ENCODE measurements at regions not wholly inside any gene's neighbourhood (a gene's known extent, or its start where the extent isn't known, plus 50 kb on each side); places are given as distances from the start of the nearest gene placed in this dataset.

DNA sequence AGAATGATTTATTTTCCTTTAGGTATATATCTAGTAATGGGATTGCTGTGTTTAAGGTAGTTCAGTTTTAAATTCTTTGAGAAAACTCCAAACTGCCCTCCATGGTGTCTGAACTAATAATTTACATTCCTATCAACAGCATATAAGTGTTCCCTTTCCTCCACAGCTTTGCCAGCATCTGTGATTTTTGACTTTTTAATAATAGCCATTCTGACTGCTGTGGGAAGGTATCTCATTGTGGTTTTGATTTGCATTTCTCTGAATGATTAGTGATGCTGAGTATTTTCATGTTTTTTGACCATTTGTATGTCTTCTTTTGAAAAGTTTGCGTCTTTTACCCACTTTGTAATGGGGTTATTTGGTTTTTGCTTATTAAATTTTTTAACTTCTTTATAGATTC is 571.6 kb upstream of the CCDC54 start:
- TF ChIP-seq, protein P1, sequence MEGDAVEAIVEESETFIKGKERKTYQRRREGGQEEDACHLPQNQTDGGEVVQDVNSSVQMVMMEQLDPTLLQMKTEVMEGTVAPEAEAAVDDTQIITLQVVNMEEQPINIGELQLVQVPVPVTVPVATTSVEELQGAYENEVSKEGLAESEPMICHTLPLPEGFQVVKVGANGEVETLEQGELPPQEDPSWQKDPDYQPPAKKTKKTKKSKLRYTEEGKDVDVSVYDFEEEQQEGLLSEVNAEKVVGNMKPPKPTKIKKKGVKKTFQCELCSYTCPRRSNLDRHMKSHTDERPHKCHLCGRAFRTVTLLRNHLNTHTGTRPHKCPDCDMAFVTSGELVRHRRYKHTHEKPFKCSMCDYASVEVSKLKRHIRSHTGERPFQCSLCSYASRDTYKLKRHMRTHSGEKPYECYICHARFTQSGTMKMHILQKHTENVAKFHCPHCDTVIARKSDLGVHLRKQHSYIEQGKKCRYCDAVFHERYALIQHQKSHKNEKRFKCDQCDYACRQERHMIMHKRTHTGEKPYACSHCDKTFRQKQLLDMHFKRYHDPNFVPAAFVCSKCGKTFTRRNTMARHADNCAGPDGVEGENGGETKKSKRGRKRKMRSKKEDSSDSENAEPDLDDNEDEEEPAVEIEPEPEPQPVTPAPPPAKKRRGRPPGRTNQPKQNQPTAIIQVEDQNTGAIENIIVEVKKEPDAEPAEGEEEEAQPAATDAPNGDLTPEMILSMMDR (IDR thresholded peaks at IDR 0.05; ENCODE audit: partially characterized antibody, unreplicated experiment), result no peak
- H3K27me3 Mint-ChIP-seq (ENCODE audit: unreplicated experiment), result no peaks in the 10 kb centered on the region
- no peak overlapping the region for H3K4me3 Mint-ChIP-seq (ENCODE audit: unreplicated experiment)
- no peaks in the 10 kb centered on the region for H3K4me1 Mint-ChIP-seq (ENCODE audit: low read depth, unreplicated experiment)
- no peaks in the 10 kb centered on the region for H3K9me3 Mint-ChIP-seq (ENCODE audit: unreplicated experiment)
- no peak for DNase-seq
- H3K36me3 Mint-ChIP-seq (ENCODE audit: unreplicated experiment), result no peaks in the 10 kb centered on the region
- H3K27ac Mint-ChIP-seq (ENCODE audit: unreplicated experiment), result no peak overlapping the region

DNA sequence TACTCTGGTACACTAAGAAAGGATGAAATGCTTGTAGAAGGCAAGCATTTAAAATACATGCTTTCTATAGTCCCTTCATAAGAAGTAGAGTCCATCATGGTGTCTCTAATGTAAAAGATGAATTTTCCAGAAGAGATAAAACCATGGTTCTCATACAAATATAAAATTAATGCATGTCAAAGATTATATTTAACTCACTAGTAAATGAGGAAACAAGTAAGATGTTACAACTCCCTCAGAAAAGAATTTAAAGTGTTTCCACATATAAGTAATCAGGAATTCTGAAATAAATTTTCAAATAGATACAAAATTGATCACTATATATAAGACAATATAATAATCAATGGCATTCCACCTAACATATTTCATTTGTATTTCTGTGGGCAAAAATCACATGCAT is 570.3 kb upstream of the CCDC54 start:
- DNase-seq, result no peak
- Mint-ChIP-seq H3K27me3 (ENCODE audit: unreplicated experiment) (no peaks in the 10 kb centered on the region), H3K36me3 (ENCODE audit: unreplicated experiment) (no peaks in the 10 kb centered on the region), H3K4me3 (ENCODE audit: unreplicated experiment) (no peak overlapping the region), H3K4me1 (ENCODE audit: low read depth, unreplicated experiment) (no peaks in the 10 kb centered on the region), H3K27ac (ENCODE audit: unreplicated experiment) (no peak overlapping the region), H3K9me3 (ENCODE audit: unreplicated experiment) (no peaks in the 10 kb centered on the region)
- TF ChIP-seq, protein P1 (IDR thresholded peaks at IDR 0.05; ENCODE audit: partially characterized antibody, unreplicated experiment), result no peak

DNA sequence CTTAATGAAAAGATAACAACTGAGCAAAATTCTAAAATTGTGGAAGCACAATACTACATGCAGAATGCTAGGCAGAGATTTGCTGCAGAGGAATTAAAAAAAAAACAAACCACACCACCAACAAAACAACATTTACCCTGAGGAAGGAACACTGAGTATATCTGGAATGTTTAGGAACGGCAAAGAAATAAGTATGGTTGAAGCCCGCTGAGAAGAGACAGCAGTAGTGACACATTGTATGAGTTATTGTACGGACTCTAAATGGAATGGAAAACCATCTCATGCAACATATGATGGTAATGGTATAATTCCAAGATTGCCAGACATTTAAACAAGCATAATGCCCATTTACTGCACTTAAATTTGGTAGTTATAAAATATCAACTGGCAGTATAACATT is 568.2 kb upstream of the CCDC54 start:
- H3K36me3 Mint-ChIP-seq (ENCODE audit: unreplicated experiment), result no peaks in the 10 kb centered on the region
- no peak overlapping the region for H3K27ac Mint-ChIP-seq (ENCODE audit: unreplicated experiment)
- no peaks in the 10 kb centered on the region for H3K27me3 Mint-ChIP-seq (ENCODE audit: unreplicated experiment)
- H3K9me3 Mint-ChIP-seq (ENCODE audit: unreplicated experiment), result no peaks in the 10 kb centered on the region
- TF ChIP-seq, protein P1 (IDR thresholded peaks at IDR 0.05; ENCODE audit: partially characterized antibody, unreplicated experiment), result no peak
- peaks cover 3% of the 10 kb centered on the region for H3K4me1 Mint-ChIP-seq (ENCODE audit: low read depth, unreplicated experiment)
- no peak overlapping the region for H3K4me3 Mint-ChIP-seq (ENCODE audit: unreplicated experiment)
- DNase-seq, result no peak

DNA sequence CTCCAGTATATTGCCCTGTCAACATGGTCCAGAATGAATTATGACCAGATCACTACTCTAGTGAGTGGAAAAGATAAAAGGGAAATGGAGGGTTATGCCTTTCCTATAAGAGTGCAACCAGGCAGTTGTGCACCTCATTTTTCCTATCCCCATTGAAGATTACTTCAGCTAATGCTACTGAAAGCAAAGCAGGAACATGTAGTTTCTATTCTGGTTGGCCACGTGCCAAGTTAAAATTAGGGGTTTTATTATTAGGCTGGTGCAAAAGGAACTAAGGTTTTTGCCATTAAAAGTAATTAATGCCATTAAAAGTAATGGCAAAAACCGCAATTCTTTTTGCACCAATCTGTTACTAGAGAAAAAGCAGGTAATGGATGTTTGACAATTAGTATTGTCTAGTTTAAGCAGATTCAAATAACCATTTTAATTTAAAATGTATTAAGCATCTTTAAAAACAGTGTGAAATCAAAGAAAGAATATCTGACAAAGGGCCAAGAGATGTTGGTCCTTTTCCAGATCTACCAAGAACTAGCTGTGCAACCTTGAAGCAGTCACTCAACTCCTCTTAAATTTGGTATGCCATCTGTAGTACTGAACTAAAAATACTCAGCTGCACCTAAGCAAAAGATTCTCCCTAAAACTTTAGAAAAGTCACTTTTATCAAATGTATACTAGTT is 567.5 kb upstream of the CCDC54 start:
- no peak for DNase-seq
- Mint-ChIP-seq H3K36me3 (ENCODE audit: unreplicated experiment) (no peaks in the 10 kb centered on the region), H3K4me1 (ENCODE audit: low read depth, unreplicated experiment) (peaks cover 7% of the 10 kb centered on the region), H3K9me3 (ENCODE audit: unreplicated experiment) (no peaks in the 10 kb centered on the region), H3K27me3 (ENCODE audit: unreplicated experiment) (no peaks in the 10 kb centered on the region), H3K27ac (ENCODE audit: unreplicated experiment) (no peak overlapping the region), H3K4me3 (ENCODE audit: unreplicated experiment) (no peak overlapping the region)
- TF ChIP-seq, protein P1 (IDR thresholded peaks at IDR 0.05; ENCODE audit: partially characterized antibody, unreplicated experiment), result no peak

DNA sequence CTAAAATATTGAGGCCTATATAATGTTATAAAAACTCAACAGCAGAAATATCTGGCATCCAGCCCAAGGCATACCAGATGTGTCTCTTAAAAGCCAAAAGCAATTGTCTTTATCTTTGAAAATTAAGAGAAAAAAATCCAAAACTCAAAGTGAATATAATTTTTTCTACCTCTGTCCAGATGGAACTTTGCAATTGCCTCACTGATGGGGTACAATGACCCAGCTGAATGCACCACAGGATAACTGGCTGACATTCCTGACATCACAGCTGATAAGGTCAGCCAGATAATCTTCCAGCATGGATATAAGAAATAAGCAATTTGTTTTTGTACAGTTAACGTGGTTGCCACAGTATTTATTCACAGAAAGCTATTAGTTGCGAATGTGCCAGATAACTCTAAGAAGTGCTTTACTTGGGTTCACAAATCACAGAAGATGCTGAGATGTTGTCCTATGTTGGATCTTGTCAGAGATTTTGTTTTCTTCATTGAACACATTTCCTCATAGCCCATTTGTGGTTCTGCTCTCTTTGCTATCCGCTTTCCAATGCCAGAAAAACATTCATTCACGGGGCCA is 566.9 kb upstream of the CCDC54 start:
- Mint-ChIP-seq H3K27me3 (ENCODE audit: unreplicated experiment) (no peaks in the 10 kb centered on the region), H3K4me1 (ENCODE audit: low read depth, unreplicated experiment) (peaks cover 7% of the 10 kb centered on the region), H3K36me3 (ENCODE audit: unreplicated experiment) (no peaks in the 10 kb centered on the region), H3K4me3 (ENCODE audit: unreplicated experiment) (no peak overlapping the region), H3K27ac (ENCODE audit: unreplicated experiment) (no peak overlapping the region), H3K9me3 (ENCODE audit: unreplicated experiment) (no peaks in the 10 kb centered on the region)
- TF ChIP-seq, protein P1 (IDR thresholded peaks at IDR 0.05; ENCODE audit: partially characterized antibody, unreplicated experiment), result no peak
- DNase-seq, result no peak

Data from glutamatergic neuron (in vitro differentiated cells).